ENCODE measurements at regions not wholly inside any gene's neighbourhood (a gene's known extent, or its start where the extent isn't known, plus 50 kb on each side); places are given as distances from the start of the nearest gene placed in this dataset.

- Histone ChIP-seq H3K4me1 (no peaks in the 10 kb centered on the region), H3K9me3 (no peaks in the 10 kb centered on the region), H3K27ac (no peak overlapping the region), H3K36me3 (no peaks in the 10 kb centered on the region), H3K27me3 (ENCODE audit: low read depth) (no peaks in the 10 kb centered on the region), H3K4me3 (no peak overlapping the region)
- intact Hi-C loops (cut with DNase I), result no loop called here
- DNase-seq (no peak), ATAC-seq (no peak)
- no peak for TF ChIP-seq CTCF (IDR thresholded peaks at IDR 0.05)
Measured at GRCh38 chr12:83763425-83763824, 1076.7 kb downstream of the TMTC2 start.

GRCh38 chr12:83759906-83760305, 1073.2 kb downstream of the TMTC2 start:
- Histone ChIP-seq H3K4me1 (no peaks in the 10 kb centered on the region), H3K9me3 (no peaks in the 10 kb centered on the region), H3K27me3 (ENCODE audit: low read depth) (no peaks in the 10 kb centered on the region), H3K4me3 (no peak overlapping the region), H3K27ac (no peak overlapping the region), H3K36me3 (no peaks in the 10 kb centered on the region)
- ATAC-seq (no peak), DNase-seq (no peak)
- intact Hi-C loops (cut with DNase I), result no loop called here
- TF ChIP-seq CTCF (IDR thresholded peaks at IDR 0.05), result no peak

- no peak for TF ChIP-seq CTCF (IDR thresholded peaks at IDR 0.05)
- DNase-seq, result no peak
- ATAC-seq, result no peak
- H3K4me1 ChIP-seq, result no peaks in the 10 kb centered on the region
- no peaks in the 10 kb centered on the region for H3K36me3 ChIP-seq
- no peak overlapping the region for H3K4me3 ChIP-seq
- no peak overlapping the region for H3K27ac ChIP-seq
- intact Hi-C loops (cut with DNase I), result no loop called here
- H3K9me3 ChIP-seq, result no peaks in the 10 kb centered on the region
- no peaks in the 10 kb centered on the region for H3K27me3 ChIP-seq (ENCODE audit: low read depth)
Measured at GRCh38 chr12:83758888-83759631, 1072.4 kb downstream of the TMTC2 start.

- no peak for ATAC-seq
- no peak for TF ChIP-seq CTCF (IDR thresholded peaks at IDR 0.05)
Measured at GRCh38 chr12:83753904-83754303, 1067.2 kb downstream of the TMTC2 start.

GRCh38 chr12:83753205-83753604, 1066.5 kb downstream of the TMTC2 start:
- intact Hi-C loops (cut with DNase I), result no loop called here

More at GRCh38 chr12:83753904-83754303, 1067.2 kb downstream of the TMTC2 start:
- no peaks in the 10 kb centered on the region for H3K9me3 ChIP-seq
- H3K27me3 ChIP-seq (ENCODE audit: low read depth), result no peaks in the 10 kb centered on the region
- no peak for DNase-seq
- H3K4me1 ChIP-seq, result no peaks in the 10 kb centered on the region
- H3K4me3 ChIP-seq, result no peak overlapping the region
- no peak overlapping the region for H3K27ac ChIP-seq
- intact Hi-C loops (cut with DNase I), result no loop called here
- no peaks in the 10 kb centered on the region for H3K36me3 ChIP-seq

More at GRCh38 chr12:83753205-83753604, 1066.5 kb downstream of the TMTC2 start:
- DNase-seq (no peak), ATAC-seq (no peak)
- no peak for TF ChIP-seq CTCF (IDR thresholded peaks at IDR 0.05)
- H3K36me3 ChIP-seq, result no peaks in the 10 kb centered on the region
- H3K9me3 ChIP-seq, result no peaks in the 10 kb centered on the region
- no peak overlapping the region for H3K4me3 ChIP-seq
- no peak overlapping the region for H3K27ac ChIP-seq
- H3K4me1 ChIP-seq, result no peaks in the 10 kb centered on the region
- H3K27me3 ChIP-seq (ENCODE audit: low read depth), result no peaks in the 10 kb centered on the region

All from lower lobe of right lung (tissue), 2 donors.